ENCODE measurements at regions not wholly inside any gene's neighbourhood (a gene's known extent, or its start where the extent isn't known, plus 50 kb on each side); places are given as distances from the start of the nearest gene placed in this dataset.
A peak's percentile ranks its signal among the peaks of the same experiment; 100 is the strongest.

DNA sequence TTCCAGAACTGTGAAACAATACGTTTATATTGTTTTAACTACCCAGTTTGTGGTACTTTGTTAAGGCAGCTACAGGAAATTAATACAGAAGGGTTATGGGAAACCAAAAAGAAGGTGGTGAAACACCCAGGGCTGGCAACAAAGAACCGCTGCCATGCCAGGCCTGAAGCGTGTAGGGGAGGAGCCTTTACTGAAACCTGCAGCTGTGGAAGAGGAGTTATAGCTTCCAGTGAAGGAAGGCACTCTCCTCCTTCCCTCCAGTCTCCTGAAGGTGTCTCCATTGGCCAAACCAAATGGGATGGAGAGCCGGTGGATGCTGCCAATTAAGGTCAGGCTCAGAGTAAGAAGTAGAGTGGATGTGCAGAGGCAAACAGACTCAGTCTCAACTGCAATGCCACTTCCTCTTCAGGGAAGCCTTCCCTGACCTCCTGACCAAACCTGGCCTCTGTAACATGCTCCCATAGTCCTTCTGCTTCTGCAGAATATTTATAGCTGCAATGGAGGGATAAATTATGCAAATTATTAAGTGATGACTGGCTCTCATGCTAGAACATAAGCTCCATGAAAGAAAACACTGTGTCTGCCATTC is 168.3 kb downstream of the DAD1 start:
- no peak overlapping the region for H3K4me3 ChIP-seq (ENCODE audit: low read depth, low read length)
- TF ChIP-seq, protein P1, sequence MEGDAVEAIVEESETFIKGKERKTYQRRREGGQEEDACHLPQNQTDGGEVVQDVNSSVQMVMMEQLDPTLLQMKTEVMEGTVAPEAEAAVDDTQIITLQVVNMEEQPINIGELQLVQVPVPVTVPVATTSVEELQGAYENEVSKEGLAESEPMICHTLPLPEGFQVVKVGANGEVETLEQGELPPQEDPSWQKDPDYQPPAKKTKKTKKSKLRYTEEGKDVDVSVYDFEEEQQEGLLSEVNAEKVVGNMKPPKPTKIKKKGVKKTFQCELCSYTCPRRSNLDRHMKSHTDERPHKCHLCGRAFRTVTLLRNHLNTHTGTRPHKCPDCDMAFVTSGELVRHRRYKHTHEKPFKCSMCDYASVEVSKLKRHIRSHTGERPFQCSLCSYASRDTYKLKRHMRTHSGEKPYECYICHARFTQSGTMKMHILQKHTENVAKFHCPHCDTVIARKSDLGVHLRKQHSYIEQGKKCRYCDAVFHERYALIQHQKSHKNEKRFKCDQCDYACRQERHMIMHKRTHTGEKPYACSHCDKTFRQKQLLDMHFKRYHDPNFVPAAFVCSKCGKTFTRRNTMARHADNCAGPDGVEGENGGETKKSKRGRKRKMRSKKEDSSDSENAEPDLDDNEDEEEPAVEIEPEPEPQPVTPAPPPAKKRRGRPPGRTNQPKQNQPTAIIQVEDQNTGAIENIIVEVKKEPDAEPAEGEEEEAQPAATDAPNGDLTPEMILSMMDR (conservative IDR thresholded peaks at IDR 0.05; ENCODE audit: low read depth, low read length), result peak; percentile 29
- DNase-seq (ENCODE audit: low read depth), result peak; percentile 50

DNA sequence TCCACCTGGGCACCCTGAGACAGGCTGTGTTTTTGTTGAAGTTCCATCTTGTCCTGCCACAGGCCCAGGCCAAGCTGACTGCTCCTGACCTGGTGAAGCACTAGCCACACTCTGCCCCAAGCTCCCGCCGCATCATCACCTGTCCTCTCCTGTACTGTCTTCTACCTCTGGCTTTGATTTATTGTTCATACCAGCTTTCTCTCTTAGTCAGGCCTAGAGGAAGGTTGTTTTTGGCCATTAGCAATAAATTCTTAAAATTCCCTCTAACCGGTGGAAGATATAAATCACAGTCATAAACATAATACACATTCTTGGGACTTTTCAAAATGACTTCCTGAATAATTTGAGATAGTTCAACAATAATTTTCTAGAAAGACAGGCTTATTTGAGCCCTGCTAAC is 169.4 kb downstream of the DAD1 start:
- no peak for DNase-seq (ENCODE audit: low read depth)
- H3K4me3 ChIP-seq (ENCODE audit: low read depth, low read length), result no peak overlapping the region
- TF ChIP-seq, protein P1 (conservative IDR thresholded peaks at IDR 0.05; ENCODE audit: low read depth, low read length), result no peak

DNA sequence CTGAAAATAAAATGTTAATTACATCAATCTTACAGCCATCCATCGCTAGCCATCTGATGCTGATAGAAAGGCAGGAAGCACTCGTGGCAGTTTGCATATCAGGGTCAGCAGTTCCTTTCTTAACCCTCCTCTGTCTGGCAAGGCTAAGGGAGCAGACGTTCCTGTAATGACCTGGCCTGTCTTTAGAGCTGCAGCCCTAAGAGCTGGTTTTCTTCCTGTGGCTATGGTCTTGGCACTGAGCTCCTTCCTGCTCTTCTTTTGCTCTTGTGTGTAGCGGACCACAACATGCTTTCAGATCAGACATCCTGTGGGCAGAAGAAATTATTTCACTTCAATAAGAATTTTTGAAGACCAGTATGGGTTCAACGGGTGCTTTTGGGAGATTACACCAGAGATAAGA is 170.4 kb downstream of the DAD1 start:
- TF ChIP-seq, protein P1 (conservative IDR thresholded peaks at IDR 0.05; ENCODE audit: low read depth, low read length), result no peak
- DNase-seq (ENCODE audit: low read depth), result no peak
- H3K4me3 ChIP-seq (ENCODE audit: low read depth, low read length), result no peak overlapping the region

DNA sequence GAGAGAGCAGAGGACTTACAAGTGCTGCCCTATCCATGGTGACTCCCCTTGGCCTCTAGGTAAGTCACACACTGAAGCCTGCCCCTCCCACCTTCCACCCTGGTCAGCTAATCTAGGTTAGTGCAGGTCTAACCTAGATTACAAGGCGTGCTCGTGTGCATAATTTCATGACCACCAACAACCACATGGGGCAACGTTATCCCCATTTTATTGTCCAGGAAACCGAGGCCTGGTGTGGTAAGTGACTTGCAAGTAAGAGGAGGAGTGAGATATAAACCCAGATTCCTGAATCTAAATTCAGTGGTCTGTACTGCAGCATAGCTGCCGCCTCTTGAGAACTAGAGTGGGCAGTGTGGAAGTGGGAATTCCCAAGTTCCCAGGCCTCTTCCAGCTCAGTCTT is 171.1 kb downstream of the DAD1 start:
- H3K4me3 ChIP-seq (ENCODE audit: low read depth, low read length), result no peak overlapping the region
- TF ChIP-seq, protein P1 (conservative IDR thresholded peaks at IDR 0.05; ENCODE audit: low read depth, low read length), result no peak
- no peak for DNase-seq (ENCODE audit: low read depth)

DNA sequence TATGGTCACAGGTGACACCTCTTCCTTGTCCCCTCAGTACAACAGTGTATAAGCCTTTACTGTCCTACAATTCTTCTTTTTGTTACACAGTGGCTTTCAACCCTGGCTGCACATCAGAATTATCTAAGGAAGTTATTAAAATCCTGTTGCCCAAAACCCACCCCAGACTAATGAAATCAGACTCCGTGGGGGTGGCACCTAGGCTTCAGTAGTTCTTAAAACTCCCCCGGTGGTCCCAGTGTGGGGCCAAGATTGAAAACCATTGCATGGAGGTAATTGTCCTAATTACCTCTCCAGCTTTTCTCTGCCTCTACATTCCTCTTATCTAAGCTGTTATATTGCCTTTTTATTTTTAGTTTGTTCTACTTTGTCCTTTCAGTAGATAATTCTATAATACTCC is 172.8 kb downstream of the DAD1 start:
- DNase-seq (ENCODE audit: low read depth), result no peak
- TF ChIP-seq, protein P1 (conservative IDR thresholded peaks at IDR 0.05; ENCODE audit: low read depth, low read length), result no peak
- H3K4me3 ChIP-seq (ENCODE audit: low read depth, low read length), result no peak overlapping the region

DNA sequence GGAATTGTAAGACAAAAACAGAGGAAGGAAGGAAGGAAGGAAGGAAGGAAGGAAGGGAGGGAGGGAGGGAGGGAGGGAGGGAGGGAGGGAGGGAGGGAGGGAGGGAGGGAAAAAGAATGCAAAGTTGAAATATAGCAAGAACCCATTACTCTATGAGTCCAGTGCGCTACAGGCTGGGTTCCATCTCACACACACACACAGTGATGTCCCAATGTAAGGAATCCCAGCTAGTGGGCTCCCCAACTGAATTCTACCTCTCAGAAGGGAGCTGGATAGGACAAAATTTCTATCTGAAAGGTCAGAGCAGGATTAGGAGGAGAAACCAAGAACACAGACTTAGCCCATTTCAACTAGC is 173.4 kb downstream of the DAD1 start:
- H3K4me3 ChIP-seq (ENCODE audit: low read depth, low read length), result no peak overlapping the region
- no peak for DNase-seq (ENCODE audit: low read depth)

More for the DNA sequence above, 173.4 kb downstream of the DAD1 start:
- TF ChIP-seq, protein P1 (conservative IDR thresholded peaks at IDR 0.05; ENCODE audit: low read depth, low read length), result no peak

Data from choroid plexus epithelial cell (primary cell).